ENCODE measurements at regions not wholly inside any gene's neighbourhood (a gene's known extent, or its start where the extent isn't known, plus 50 kb on each side); places are given as distances from the start of the nearest gene placed in this dataset.

DNA sequence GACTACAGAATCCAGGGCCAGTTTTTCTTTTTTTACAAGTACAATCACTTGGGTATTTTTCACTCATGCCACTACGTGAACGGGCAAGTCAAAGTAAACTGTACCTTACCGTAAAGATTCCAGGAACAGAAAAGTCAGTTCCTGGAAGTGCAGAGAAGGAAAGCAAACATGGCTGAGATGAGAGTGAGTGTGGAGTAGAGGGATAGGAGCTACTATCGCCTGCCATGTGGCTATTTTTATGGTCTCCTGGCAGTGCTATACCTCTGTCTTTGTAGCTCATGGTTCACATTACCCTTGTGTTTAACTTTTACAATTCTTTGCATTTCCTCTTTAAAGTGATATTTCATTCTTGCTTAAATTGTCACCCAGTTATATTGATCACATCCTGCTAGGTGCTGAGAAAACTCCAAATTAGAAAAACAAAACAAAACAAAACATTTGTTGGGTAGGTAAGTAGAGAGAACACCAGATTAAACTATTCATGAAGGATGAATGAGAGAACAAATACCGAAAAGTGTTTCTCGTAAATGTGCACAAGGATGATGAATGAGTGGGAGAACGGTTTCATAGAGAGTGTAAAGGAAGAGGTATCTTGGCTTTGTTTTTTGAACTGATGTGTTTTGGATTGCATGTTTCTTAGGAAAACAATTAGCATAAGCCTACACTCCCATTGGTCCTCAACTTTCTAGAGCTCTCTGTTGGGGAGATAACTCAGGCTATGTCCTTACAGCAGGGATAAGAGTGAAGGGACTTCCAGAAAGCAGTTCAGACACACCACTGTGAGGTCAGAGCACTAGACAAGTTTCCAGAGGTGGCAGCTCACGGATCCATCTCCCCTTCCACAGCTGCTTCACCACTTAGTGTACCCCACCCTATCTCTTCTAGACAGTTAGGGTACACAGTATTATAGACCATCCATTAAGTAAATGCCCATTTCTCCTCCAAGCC, 163.7 kb downstream of the IPO8 start:
- TF ChIP-seq EZH2phosphoT487 (IDR thresholded peaks at IDR 0.05; ENCODE audit: insufficient read depth, low read depth) (no peak), EZH2 (IDR thresholded peaks at IDR 0.05; ENCODE audit: insufficient read depth, poor library complexity, severe bottlenecking) (no peak)
